Endothelial cell of umbilical vein (primary cell): ENCODE measurements at regions not wholly inside any gene's neighbourhood (a gene's known extent, or its start where the extent isn't known, plus 50 kb on each side); places are given as distances from the start of the nearest gene placed in this dataset.

ENCODE experiments used
- BruUV-seq: library from RNA; stranded (reverse); fragments of 400-500 nt; replicated peaks from 2 replicates; lab custom pipeline; 2021; lab: Mats Ljungman, UMichigan
- CTCF ChIA-PET: fragments of 300-600, 350-600 bp; sonication (Branson Sonifier 250); formaldehyde crosslinking; loops from one replicate; lab custom pipeline; 2021; ENCODE audit warnings: antibody characterized with exemption, inconsistent platforms; lab: Charles Lee
- POLR2A ChIA-PET: fragments of 300-600, 350-600 bp; sonication (Branson Sonifier 250); formaldehyde crosslinking; loops from one replicate; lab custom pipeline; 2021; ENCODE audit warnings: antibody characterized with exemption, inconsistent platforms; lab: Charles Lee
- DNase-seq: peaks from one replicate; pipeline ENCODE4 v3.0.0-alpha.2; 2011; ENCODE audit warnings: low read depth, low spot score
- FAIRE-seq: peaks from 2 replicates; lab custom pipeline; 2011; peaks lifted over from hg19 to GRCh38; lab: Jason Lieb, UNC
- H2AFZ ChIP-seq: 2 replicates; pipeline ENCODE4 v1.6.0; 2012; ENCODE audit warnings: low read depth, low read length, control low read depth, inconsistent platforms
- H3K27ac ChIP-seq: 2 replicates; pipeline ENCODE4 v1.5.1; 2011; ENCODE audit warnings: low read depth, mild to moderate bottlenecking, control low read depth, low read length, moderate library complexity; ENCODE audit not compliant: insufficient read depth
- H3K27me3 ChIP-seq, 2 experiments: 2 replicates each; pipeline versions ENCODE4 v1.6.0 to v1.6.1; 2011; ENCODE audit warnings: low read length in 2 of 2, mixed read lengths in 1 of 2; ENCODE audit not compliant: control insufficient read depth in 2 of 2, insufficient read depth in 2 of 2
- H3K36me3 ChIP-seq, 2 experiments: 2 replicates in 1 of 2; 3 replicates in 1 of 2; pipeline ENCODE4 v1.5.1; 2011; ENCODE audit warnings: low read length in 2 of 2, mild to moderate bottlenecking in 1 of 2, moderate library complexity in 1 of 2; ENCODE audit not compliant: control insufficient read depth in 2 of 2, insufficient read depth in 2 of 2; ENCODE audit errors: extremely low read depth in 1 of 2
- H3K4me1 ChIP-seq: 3 replicates; pipeline ENCODE4 v1.5.1; 2011; ENCODE audit warnings: mild to moderate bottlenecking, low read length; ENCODE audit not compliant: control insufficient read depth, insufficient read depth; ENCODE audit errors: extremely low read depth
- H3K4me2 ChIP-seq: 2 replicates; pipeline ENCODE4 v1.6.1; 2011; ENCODE audit warnings: low read length, control low read depth, mixed read lengths; ENCODE audit not compliant: insufficient read depth
- H3K4me3 ChIP-seq, 3 experiments: fragments of 200-600 bp in 1 of 3; sonication (generic), shearing (Covaris generic) in 1 of 3; replicated peaks in 1 of 3; 2 replicates each; pipeline ENCODE4 v1.5.1; 2011 to 2016; ENCODE audit warnings: control low read depth in 3 of 3, low read length in 3 of 3, mild to moderate bottlenecking in 2 of 3, inconsistent platforms in 1 of 3, low read depth in 1 of 3, moderate library complexity in 1 of 3; ENCODE audit not compliant: insufficient read depth in 1 of 3
- H3K79me2 ChIP-seq: 2 replicates; pipeline ENCODE4 v1.6.0; 2012; ENCODE audit warnings: low read length, inconsistent platforms; ENCODE audit not compliant: control insufficient read depth, insufficient read depth
- H3K9ac ChIP-seq: replicated peaks from 2 replicates; pipeline ENCODE3; 2011; ENCODE audit warnings: low read length, control low read depth; ENCODE audit not compliant: insufficient read depth; ENCODE audit errors: extremely low read depth
- H3K9me1 ChIP-seq: replicated peaks from 3 replicates; pipeline ENCODE4 v1.6.0; 2011; ENCODE audit warnings: mild to moderate bottlenecking, low read length; ENCODE audit not compliant: control insufficient read depth, insufficient read depth; ENCODE audit errors: extremely low read depth
- H3K9me3 ChIP-seq: replicated peaks from 2 replicates; pipeline ENCODE4 v1.5.1; 2012; ENCODE audit warnings: low read length, inconsistent platforms; ENCODE audit not compliant: control insufficient read depth, insufficient read depth
- H4K20me1 ChIP-seq: replicated peaks from 2 replicates; pipeline ENCODE3; 2011; ENCODE audit warnings: mild to moderate bottlenecking, low read length; ENCODE audit not compliant: control insufficient read depth, insufficient read depth; ENCODE audit errors: extremely low read depth
- EZH2 ChIP-seq: IDR thresholded peaks from 2 replicates; pipeline ENCODE4 v1.6.1; 2012; ENCODE audit warnings: borderline replicate concordance, low read depth, mild to moderate bottlenecking, moderate library complexity, low read length, inconsistent platforms; ENCODE audit not compliant: severe bottlenecking
- FOS ChIP-seq: IDR thresholded peaks from 2 replicates; pipeline ENCODE4 v1.6.1; 2011; ENCODE audit warnings: mild to moderate bottlenecking, low read length, moderate library complexity, borderline replicate concordance; ENCODE audit not compliant: insufficient read depth
- GATA2 ChIP-seq: IDR thresholded peaks from 2 replicates; pipeline ENCODE4 v1.7.0; 2011; ENCODE audit warnings: low read depth, mild to moderate bottlenecking, moderate library complexity, mixed read lengths, low read length; ENCODE audit not compliant: insufficient read length, insufficient read depth
- JUN ChIP-seq: IDR thresholded peaks from 2 replicates; pipeline ENCODE4 v1.6.1; 2011; ENCODE audit warnings: borderline replicate concordance, low read depth; ENCODE audit not compliant: insufficient read length, insufficient read depth
- MYC ChIP-seq: IDR thresholded peaks from one replicate; pipeline ENCODE4 v1.6.1; 2011; ENCODE audit warnings: mild to moderate bottlenecking, low read depth, low read length
- POLR2A ChIP-seq: IDR thresholded peaks from 2 replicates; pipeline ENCODE4 v1.6.1; 2012; ENCODE audit warnings: low read depth, mild to moderate bottlenecking, control low read depth, low read length
- POLR2AphosphoS5 ChIP-seq: IDR thresholded peaks from 2 replicates; pipeline ENCODE4 v1.6.1; 2012; ENCODE audit warnings: low read depth, mild to moderate bottlenecking, control low read depth, low read length, moderate library complexity; ENCODE audit not compliant: insufficient read depth
- dilution Hi-C: fragments of 300-500 bp; cut with MboI; formaldehyde crosslinking; loops from one replicate; pipeline ENCODE4 v1.15.0; 2019; ENCODE audit warnings: low sequenced_read_pairs; ENCODE audit not compliant: extremely low pct_ligation_motif_present
- intact Hi-C: fragments of 100-400 bp; cut with micrococcal nuclease; formaldehyde crosslinking; loops from one replicate; pipeline ENCODE4 v1.10.0; 2022
- TF ChIP-seq, protein P1 (sequence below): IDR thresholded peaks from 2 replicates; pipeline ENCODE4 v1.6.1; 2011; ENCODE audit not compliant: insufficient read depth, insufficient read length
- TF ChIP-seq, protein P2 (sequence below), 2 donors: IDR thresholded peaks; 1 replicate in 1 of 2; 2 replicates in 1 of 2; pipeline ENCODE4 v1.5.1; 2011; ENCODE audit warnings: low read length in 2 of 2, mild to moderate bottlenecking in 2 of 2, moderate library complexity in 2 of 2, control low read depth in 1 of 2, inconsistent platforms in 1 of 2, low read depth in 1 of 2; ENCODE audit not compliant: insufficient read depth in 1 of 2; ENCODE audit errors: extremely low read depth in 1 of 2

DNA sequence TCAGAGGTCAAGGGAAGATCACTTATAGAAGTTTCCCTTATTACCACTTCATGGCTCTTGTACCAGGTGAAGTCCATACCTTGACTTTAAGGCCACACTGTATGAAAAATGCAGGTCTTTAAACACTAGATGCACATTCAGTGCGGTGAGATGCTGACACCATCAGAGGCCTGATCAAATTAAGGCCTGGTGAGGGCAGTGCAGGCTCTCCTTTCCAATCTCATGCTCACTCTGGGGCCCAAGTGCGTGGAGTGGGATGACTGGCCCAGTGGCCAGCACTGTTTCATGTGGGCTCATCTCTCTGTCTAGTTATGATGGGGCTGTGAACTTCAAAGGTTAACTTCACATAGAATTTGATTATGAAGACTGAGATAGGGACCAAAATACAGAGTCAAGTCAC lies 281.1 kb downstream of the SLC4A3 start:
- intact Hi-C loops = no loop called here
- H3K9me3 ChIP-seq = peaks cover 3% of the 10 kb centered on the region
- ChIA-PET CTCF (no interaction called here), POLR2A (no interaction called here)
- H3K4me1 ChIP-seq = no peaks in the 10 kb centered on the region
- no peaks in the 10 kb centered on the region for H3K36me3 ChIP-seq
- FAIRE-seq (no peak), DNase-seq (no peak)
- H4K20me1 ChIP-seq = no peaks in the 10 kb centered on the region
- H3K4me3 ChIP-seq = no peak overlapping the region
- H3K27ac ChIP-seq = no peak overlapping the region
- H3K9me1 ChIP-seq = no peaks in the 10 kb centered on the region
- no peak overlapping the region for H2AFZ ChIP-seq
- no peak for TF ChIP-seq GATA2
- TF ChIP-seq, protein P1, sequence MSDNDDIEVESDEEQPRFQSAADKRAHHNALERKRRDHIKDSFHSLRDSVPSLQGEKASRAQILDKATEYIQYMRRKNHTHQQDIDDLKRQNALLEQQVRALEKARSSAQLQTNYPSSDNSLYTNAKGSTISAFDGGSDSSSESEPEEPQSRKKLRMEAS = no peak
- TF ChIP-seq POLR2A = no peak
- TF ChIP-seq MYC = no peak
- TF ChIP-seq FOS = no peak
- no peak for TF ChIP-seq JUN
- no peak for TF ChIP-seq POLR2AphosphoS5
- TF ChIP-seq, protein P2, sequence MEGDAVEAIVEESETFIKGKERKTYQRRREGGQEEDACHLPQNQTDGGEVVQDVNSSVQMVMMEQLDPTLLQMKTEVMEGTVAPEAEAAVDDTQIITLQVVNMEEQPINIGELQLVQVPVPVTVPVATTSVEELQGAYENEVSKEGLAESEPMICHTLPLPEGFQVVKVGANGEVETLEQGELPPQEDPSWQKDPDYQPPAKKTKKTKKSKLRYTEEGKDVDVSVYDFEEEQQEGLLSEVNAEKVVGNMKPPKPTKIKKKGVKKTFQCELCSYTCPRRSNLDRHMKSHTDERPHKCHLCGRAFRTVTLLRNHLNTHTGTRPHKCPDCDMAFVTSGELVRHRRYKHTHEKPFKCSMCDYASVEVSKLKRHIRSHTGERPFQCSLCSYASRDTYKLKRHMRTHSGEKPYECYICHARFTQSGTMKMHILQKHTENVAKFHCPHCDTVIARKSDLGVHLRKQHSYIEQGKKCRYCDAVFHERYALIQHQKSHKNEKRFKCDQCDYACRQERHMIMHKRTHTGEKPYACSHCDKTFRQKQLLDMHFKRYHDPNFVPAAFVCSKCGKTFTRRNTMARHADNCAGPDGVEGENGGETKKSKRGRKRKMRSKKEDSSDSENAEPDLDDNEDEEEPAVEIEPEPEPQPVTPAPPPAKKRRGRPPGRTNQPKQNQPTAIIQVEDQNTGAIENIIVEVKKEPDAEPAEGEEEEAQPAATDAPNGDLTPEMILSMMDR (IDR thresholded peaks at IDR 0.05; ENCODE audit: extremely low read depth in 1 of 2, insufficient read depth in 1 of 2, low read depth in 1 of 2, low read length in 2 of 2) = no peak
- no peak for TF ChIP-seq EZH2
- no peak overlapping the region for H3K9ac ChIP-seq
- H3K4me2 ChIP-seq = no peak overlapping the region
- H3K27me3 ChIP-seq = no peaks in the 10 kb centered on the region
- no peaks in the 10 kb centered on the region for H3K79me2 ChIP-seq
- dilution Hi-C loops = no loop called here
- BruUV-seq = no TSS peak
